NCI-H2029 treated with DMSO at 0.1 percent for 48 hours (cell line): ENCODE measurements at regions not wholly inside any gene's neighbourhood (a gene's known extent, or its start where the extent isn't known, plus 50 kb on each side); places are given as distances from the start of the nearest gene placed in this dataset.
"Not testable (repeated sequence)": the region's sequence is repeated elsewhere in the genome, so short reads cannot be mapped to it uniquely, and the experiment has no call there.

Experiments
- DNase-seq: peaks from one replicate; lab custom pipeline; 2025; lab: John Stamatoyannopoulos, UW

GRCh38 chr1:10867914-10868598, 71.6 kb upstream of the CASZ1 start:
- DNase-seq: no peak

GRCh38 chr1:10868599-10868965, 72.1 kb upstream of the CASZ1 start:
- DNase-seq: no peak

- no peak for DNase-seq
These were observed 73.5 kb upstream of the CASZ1 start for GRCh38 chr1:10869933-10870332.

- DNase-seq: peak; percentile 16
These were observed 74.1 kb upstream of the CASZ1 start for GRCh38 chr1:10870493-10871096.

- no peak for DNase-seq
These were observed 76.7 kb upstream of the CASZ1 start for GRCh38 chr1:10873189-10873588.

GRCh38 chr1:10874351-10874750, 77.9 kb upstream of the CASZ1 start:
- DNase-seq: no peak

- no peak for DNase-seq
These were observed 81.4 kb upstream of the CASZ1 start for GRCh38 chr1:10877894-10878293.

GRCh38 chr1:10878469-10878868, 82.0 kb upstream of the CASZ1 start:
- no peak for DNase-seq

GRCh38 chr1:10880063-10880462, 83.6 kb upstream of the CASZ1 start:
- DNase-seq: no peak

- DNase-seq: no peak
These were observed 84.6 kb upstream of the CASZ1 start for GRCh38 chr1:10881046-10881445.

- DNase-seq: no peak
These were observed 85.6 kb upstream of the CASZ1 start for GRCh38 chr1:10882069-10882468.

GRCh38 chr1:10887032-10887431, 90.6 kb upstream of the CASZ1 start:
- not testable (repeated sequence) for DNase-seq

GRCh38 chr1:10888291-10888690, 91.8 kb upstream of the CASZ1 start:
- DNase-seq: no peak

GRCh38 chr1:10888791-10889649, 92.6 kb upstream of the CASZ1 start:
- DNase-seq: no peak

- no peak for DNase-seq
These were observed 93.4 kb upstream of the CASZ1 start for GRCh38 chr1:10889650-10890353.

GRCh38 chr1:10890491-10891071, 94.1 kb upstream of the CASZ1 start:
- DNase-seq: no peak

- no peak for DNase-seq
These were observed 94.6 kb upstream of the CASZ1 start for GRCh38 chr1:10891091-10891490.

GRCh38 chr1:10892138-10893065, 96.0 kb upstream of the CASZ1 start:
- no peak for DNase-seq

GRCh38 chr1:10895621-10896020, 99.2 kb upstream of the CASZ1 start:
- no peak for DNase-seq

GRCh38 chr1:10896673-10897072, 100.2 kb upstream of the CASZ1 start:
- no peak for DNase-seq
